Urothelium cell line (cell line): ENCODE measurements at regions not wholly inside any gene's neighbourhood (a gene's known extent, or its start where the extent isn't known, plus 50 kb on each side); places are given as distances from the start of the nearest gene placed in this dataset.

Source experiments
- DNase-seq: peaks from one replicate; pipeline ENCODE4 v3.0.0; 2011; ENCODE audit warnings: low spot score, mixed read lengths
- FAIRE-seq: peaks from 2 replicates; lab custom pipeline; 2011; peaks lifted over from hg19 to GRCh38; lab: Jason Lieb, UNC

DNA sequence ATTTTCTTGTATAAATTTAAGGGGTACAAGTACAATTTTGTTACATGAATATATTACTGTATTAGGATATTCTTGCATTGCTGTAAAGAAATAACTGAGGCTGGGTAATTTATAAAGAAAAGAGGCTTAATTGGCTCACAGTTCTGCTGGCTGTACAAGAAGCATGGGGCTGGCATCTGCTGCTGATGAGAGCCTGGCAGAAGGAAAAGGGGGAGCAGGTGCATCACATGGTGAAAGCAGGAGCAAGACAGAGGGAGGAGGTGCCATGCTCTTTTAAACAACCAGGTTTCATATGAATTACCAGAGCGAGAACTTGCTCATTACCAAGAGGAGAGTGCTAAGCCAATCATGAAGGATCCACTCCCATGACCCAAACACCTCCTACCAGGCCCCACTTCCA, 399.5 kb upstream of the RAB6C start:
- DNase-seq (no peak), FAIRE-seq (no peak)

DNA sequence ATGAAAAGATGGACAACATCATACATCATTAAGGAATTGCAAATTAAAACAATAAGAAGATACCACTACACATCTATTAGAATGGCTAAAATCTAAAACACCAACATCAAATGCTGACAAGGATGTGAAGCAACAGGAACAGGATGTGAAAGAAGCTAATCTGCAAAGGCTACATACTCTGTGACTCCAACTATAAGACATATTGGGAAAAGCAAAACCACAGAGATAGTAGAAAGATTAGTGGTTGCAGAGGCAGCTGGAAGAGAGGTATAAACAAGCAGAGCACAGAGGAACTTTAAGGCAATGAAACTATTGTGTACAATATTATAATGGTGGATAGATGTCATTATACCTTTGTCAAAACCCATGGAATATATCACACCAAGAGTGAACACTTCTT, 393.7 kb upstream of the RAB6C start:
- DNase-seq (no peak), FAIRE-seq (no peak)

DNA sequence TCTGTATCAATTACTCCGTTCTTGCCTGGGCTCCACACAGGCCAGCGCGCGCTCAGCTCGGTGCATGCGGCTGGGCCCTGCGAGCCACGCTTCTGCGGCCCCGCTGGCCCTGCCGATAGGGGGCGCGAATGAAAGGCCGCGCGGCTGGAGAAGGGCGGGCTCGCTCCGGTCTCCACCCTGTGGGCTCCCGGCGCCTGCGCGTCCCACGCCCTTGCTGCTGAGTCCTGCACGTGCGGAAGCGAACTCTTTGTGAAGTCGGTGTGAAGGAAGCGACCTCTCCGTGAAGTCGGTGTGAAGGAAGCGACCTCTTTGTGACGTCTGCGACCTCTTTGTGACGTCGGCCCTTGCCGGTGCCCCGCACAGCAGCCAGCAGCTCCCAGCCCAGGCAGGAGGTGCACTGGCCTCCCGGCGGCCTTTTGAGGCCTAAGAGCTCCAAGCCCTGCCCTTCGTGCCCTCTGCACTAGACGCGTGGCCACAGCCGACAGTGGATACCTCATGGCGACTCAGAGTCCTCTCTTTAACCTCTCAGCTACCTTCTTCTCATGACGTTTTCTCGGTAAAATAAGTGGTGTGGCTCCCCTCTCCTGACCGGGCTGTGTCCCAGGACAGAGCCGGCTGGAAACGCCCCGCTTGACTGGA, 391.9 kb upstream of the RAB6C start:
- FAIRE-seq (no peak), DNase-seq (no peak)

DNA sequence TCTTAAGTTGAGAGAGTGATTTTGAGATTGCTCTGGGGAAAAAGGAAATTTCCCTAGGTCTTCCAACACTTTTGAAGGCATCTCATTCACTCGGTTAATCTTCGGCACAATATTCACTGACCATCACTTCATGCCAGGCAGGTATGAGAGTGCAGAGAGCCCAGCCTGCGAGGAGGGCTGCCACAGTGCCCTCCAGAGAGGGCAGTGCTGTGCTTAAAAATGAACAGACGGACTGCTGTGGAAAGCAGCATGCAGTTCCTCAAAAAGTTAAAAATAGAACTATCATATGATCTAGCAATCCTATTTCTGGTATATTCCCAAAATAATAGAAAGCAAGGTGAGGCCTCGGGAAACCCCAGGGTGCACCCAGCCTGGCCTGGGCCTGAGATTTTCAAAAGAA, 374.9 kb upstream of the RAB6C start:
- DNase-seq (no peak), FAIRE-seq (no peak)

DNA sequence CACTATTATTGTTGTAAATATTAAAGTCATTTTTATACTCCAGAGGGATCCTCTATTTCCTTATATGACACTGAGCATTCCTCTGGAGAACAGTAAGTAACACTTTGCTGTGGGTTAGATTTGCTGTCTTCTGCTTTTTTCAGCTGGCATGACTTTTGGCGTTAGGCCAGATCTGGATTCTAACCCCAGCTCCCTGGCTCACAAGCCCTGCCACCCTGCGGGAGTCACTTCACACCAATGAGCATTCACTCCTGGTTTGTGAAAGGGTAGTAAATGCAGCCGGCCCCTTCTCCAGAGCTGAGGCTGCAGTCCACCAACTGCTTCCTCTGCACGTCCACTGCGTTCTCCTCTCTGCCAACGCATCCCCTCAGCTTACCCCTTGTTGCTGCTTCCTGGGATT, 373.8 kb upstream of the RAB6C start:
- DNase-seq = no peak
- no peak for FAIRE-seq

DNA sequence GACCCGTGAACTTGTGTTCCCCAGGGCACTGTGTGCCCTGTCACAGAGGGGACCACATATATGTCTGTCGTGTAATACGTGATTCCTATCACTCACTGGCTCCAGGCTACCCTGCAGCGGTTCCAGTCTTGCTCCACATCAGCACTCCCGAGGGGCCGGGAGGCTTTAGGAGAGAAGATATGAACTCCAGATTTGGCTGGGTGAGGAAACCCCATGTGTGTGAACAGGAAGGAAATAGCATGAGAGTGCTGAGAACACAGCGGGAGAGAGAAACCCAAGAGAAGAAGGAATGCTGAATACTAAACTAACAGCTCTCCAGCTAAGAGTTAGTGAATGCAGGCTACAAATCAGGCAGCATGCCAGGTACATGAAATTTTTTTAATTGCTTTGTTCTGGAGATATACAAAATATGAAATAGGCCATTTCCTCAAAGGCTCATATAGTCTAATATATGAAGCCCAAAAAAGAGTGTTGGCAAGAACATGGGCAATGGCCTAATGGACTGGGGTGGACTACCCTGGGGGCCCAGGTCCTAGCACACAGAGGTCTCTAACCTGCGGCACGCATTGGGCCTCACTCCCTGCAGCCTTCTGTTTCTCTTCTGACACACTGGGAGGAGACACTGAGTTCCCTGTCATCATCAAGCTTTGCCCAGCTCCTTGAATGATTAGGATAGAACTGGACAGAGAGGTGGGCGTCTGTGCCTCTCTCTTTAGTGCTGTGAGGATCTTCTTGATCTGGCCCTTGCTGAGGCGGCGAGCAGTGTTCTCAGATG, 372.8 kb upstream of the RAB6C start:
- FAIRE-seq (no peak), DNase-seq (no peak)

DNA sequence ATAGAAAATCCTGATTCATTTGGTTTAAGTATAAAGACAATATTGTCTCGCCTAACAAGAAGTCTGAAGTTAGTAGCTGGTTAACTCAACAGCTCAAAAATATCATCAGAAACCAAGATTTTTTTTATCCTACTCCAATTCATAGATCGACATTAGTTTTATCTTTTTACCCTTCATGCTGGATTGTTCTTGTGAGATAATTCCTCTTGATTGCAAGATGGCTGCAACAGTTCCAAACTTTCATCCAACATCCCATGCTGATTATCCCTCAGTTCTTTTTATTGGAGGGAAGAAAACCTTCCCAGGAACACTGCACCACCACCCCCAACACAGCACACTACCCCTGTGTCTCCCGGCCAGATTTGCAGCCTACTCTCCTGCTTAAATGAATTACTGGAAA, 370.2 kb upstream of the RAB6C start:
- DNase-seq (no peak), FAIRE-seq (no peak)

DNA sequence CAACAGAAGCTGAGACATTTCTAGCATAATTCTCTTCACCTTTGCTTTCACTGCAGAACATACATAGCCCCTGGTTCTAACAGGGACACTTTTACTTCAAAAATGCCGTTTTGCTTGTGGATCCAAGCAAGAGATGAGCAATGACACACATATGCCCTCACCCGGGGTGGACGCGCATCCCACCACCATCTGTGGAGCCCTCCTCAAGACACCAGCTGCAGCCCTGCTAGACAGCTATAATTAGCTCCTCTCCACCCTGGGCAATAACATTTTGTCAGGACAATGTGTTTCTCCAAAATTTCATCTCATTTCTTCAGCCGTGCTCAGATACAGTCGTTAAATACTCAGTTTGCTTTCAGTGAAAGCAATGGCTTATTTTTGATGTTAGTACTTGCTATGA, 368.7 kb upstream of the RAB6C start:
- DNase-seq = no peak
- no peak for FAIRE-seq

DNA sequence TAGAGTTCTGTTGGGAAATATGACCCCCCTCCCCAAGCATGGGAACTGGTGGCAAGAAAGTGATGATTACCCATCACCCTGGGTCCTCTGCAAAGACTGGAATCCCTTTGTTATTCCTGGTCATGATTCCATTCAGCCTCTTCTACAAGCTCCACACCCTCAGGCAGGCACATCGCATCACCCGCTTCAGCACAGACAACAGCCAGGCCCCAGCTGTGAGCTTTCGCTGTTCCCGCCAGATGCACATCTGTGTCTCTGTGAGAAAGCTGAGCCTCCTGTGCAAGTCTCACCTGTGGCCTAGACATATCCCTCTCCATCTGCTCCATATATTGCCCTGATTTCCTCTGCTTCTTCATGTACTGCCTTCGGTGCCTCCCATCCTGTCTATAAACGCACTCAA, 368.0 kb upstream of the RAB6C start:
- DNase-seq (no peak), FAIRE-seq (no peak)

DNA sequence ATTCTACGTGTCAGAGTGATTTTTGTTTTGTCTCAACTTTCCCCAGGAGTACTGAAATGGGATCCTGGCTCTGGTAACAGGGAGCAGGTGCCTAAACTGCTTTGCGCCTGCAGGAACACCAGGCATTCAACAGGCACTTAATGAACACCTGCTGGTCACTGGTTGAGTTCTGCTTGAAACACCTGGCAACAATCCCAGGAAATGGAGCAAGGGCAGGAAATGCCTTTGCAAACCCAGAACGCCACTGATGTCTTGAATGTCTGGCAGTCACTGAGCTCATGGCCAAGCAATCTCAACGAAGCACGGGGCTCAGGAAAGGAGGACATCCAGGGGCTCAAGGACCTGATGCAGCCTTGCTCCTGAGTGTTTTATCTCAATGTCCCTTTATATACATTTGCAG, 360.0 kb upstream of the RAB6C start:
- FAIRE-seq (no peak), DNase-seq (peak; percentile 47)

DNA sequence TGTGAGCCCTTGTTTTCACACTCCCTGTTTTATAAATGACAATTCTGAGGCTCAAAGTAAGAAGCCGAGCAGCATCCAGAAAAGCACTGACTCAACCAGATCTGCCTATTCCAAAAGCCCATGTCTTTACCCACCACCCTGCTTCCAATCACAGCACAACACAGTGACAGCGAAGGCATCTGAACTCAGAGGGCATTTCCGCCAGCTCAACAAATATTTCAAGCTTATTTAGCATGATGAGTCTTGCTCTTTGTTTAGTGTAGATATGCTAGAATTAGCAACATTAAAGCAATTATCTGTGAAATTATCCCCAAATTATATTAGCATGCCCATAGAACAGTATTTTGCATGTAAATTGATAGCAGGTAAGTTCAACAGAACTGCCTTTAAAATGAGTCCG, 359.1 kb upstream of the RAB6C start:
- no peak for DNase-seq
- FAIRE-seq = no peak

DNA sequence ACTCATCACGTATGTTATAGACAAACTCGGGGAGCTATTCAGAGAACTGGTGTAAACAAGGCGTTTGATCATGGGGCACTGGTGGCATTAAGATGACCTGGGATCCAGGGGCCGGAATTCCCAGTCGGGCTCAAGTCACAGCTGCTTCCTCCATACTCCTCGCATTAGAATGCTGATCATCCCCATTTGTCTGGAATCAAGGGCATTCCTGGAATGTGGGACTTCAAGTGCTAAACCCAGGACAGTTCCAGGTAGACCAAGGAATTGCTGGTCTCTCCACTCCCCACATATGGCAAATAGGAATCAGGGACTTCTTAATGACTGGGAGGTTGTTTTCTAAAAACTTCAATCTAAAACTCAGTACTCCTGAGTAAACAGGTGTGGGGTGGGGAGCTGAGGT, 355.7 kb upstream of the RAB6C start:
- DNase-seq = no peak
- no peak for FAIRE-seq

DNA sequence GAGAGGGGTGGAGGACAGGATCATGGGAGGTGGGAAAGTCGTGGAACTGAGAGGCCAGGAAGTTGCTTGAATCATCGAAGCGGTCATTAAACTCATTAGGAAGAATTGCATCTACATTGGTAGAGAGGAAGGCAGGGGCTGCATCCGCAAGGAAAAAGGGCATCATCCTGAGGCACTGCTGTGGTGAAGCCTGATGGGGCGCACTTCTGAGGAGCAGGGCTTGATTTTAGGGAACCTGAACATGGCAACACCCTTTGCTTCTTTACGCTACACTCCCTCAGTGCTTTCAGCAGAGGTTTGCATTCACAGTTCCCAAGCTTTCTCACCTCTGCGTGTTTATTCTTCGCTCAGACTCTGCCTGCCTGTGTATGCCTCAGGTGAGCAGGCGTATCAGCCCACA, 352.0 kb upstream of the RAB6C start:
- DNase-seq (no peak), FAIRE-seq (no peak)

DNA sequence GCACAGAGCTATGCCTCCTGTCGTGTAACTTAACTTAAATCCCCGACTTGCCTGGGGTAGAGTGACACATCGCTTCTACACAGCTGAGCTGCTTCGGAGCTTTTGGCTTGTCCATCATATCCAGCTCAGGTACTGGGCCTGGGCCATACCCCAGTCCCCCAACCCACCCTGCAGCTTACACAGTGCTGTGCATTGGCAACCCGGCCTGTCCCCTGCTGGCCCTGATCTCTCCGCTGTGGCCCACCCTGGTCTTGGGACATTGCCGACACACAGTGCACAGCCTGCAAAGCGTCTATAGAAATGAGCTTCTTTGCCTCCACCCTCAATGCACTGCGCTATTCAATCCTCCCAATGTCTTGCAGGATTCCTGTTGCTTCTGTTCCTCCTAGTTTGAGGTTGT, 342.8 kb upstream of the RAB6C start:
- no peak for DNase-seq
- no peak for FAIRE-seq

DNA sequence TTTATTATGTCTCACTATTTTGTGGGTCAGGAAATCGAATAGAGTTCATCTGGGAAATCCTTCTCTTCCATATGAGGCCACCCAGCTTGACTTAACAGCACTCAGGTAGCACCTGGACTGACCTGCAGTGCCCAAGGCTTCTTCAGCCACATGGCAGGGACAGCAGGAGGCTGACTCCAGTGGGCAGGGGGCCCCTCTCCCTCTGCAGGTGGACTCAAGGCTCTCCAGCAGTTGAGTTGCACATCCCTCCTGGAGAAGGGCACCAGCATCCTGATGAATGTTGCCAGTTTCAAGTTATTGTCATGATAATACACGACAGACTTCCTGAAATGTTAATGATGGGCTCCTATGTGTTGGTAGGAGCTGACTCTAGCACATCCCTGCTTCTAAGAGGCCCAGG, 338.1 kb upstream of the RAB6C start:
- DNase-seq (no peak), FAIRE-seq (no peak)

DNA sequence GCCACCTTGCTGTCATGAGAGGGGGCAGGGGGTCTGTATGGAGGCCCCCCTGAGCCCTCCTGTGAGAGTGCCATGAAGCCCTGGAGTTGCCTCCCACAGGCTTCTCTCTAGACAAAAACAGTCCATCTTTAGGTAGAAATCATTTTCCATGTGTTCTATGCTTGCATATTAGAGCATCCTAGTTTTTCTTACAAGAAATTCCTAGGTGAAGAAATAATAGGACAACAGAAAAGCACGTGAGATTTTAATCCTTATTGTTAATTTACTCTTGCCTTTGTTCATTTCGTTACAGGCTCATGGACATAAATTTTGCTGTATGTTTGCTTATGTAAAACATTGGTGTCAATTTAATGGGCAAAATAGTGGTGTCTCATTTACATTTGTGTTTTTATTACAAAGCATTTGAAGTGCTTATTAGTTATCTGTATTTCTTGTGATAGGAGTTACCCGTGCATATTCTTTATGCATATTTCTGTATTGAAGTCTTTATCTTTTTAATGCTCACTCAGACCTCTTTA, 336.9 kb upstream of the RAB6C start:
- FAIRE-seq = no peak
- no peak for DNase-seq

DNA sequence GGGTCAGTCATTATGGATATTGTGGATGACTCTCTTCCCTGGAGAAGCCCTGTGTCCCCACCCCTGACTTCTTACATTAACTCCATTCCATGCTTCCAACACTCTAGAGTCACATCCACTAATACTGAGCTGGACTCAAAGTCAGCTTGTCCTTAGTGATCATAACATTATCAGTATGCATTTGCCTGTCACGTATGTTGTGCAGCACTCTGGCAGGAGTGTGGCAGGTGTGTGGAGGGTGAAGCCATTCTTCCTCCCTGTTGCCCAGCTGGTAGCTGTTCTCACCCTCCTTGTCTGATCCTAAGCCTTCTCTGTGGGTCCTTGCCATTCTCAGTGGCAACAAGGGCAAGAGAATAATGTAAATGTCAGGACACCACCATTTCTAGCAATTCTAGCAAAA, 334.1 kb upstream of the RAB6C start:
- FAIRE-seq = no peak
- no peak for DNase-seq

DNA sequence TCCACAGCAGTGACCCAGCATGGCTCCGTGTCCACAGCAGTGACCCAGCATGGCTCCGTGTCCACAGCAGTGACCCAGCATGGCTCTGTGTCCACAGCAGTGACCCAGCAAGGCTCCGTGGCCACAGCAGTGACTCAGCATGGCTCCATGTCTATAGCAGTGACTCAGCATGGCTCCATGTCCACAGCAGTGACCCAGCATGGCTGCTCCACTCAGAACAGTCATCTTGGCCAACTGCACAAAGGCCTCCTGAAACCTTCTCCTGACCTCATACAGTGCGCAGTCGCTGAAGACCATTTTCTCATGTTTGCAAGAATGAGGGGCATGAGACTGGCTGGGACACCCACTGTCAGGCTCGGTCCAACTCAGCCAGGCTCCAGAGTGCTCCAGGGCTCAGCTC, 333.4 kb upstream of the RAB6C start:
- DNase-seq = no peak
- FAIRE-seq = no peak

DNA sequence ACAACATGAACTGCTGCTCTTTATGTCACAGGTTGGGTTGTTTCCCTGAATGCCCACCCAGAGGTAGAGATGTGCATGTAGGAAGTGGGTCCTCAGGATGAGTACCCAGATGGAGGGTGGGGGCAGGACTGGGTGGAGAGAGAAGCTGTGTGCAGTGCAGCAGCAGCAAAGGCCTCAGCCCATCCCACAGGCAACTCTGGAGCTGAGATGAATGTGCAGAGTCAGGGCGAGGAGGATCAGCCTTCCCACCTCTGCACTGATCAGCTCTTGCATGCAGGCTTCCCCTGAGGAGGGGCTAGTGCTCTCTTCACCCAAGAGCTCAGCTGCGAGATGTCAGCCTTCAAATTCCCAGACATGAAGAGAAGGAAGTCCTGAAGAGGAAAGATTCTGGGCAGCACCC, 326.2 kb upstream of the RAB6C start:
- no peak for FAIRE-seq
- no peak for DNase-seq

DNA sequence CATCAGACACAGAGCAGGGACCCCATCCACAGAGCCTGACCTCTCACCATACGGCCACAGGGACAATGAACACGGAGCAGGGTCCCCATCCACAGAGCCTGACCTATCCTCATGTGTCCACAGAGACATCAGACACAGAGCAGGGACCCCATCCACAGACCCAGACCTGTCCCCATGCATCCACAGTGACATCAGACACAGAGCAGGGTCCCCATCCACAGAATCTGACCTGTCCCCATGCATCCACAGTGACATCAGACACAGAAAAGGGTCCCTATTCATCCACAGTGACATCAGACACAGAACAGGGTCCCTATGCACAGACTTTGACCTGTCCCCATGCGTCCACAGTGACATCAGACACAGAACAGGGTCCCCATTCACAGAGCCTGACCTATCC, 325.1 kb upstream of the RAB6C start:
- DNase-seq (no peak), FAIRE-seq (no peak)

DNA sequence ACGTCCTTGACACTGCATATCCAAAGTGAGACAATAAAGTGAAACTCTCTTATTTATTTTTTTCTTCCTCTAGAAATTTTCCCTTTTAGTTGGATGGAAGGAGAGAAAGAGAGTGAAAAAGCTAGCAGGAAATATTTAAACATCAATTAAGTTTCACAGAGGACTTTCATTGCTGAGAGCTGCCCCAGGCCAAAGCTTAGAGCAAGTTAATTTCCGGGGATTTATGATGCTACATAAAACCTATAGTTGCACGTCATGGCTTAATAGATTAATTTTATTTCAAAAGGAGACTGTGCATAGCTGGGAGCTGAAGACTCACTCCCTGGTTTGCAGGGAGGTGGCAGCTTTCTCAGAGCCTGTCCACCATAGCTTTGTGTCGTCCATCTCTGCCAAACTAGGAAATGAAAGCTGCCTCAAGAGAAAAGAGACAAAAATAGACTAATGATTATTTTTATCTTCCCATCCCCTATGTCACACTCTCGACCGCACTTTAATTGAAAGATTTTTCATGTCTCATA, 323.3 kb upstream of the RAB6C start:
- FAIRE-seq = no peak
- DNase-seq = no peak

DNA sequence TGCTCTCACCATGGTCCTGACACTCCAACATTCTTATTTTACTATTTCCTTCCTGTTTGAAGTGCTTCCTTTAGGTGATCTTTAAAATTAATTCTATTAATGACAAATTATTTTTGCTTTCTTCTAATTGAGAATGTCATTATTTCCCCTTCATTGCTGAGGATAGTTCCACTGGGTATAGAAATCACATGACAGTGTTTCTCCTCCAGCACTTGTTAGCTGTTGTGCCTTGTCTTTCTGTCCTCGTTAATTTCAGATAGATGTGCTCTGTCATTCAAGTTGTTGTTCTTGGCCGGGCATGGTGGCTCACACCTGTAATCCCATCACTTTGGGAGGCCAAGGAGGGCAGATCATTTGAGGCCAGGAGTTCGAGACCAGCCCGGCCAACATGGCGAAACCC, 321.0 kb upstream of the RAB6C start:
- DNase-seq = no peak
- no peak for FAIRE-seq
